HT1080 (cell line): ENCODE measurements at regions not wholly inside any gene's neighbourhood (a gene's known extent, or its start where the extent isn't known, plus 50 kb on each side); places are given as distances from the start of the nearest gene placed in this dataset. TPM values are rescaled to one million over a fixed set of nuclear protein-coding genes. Genes with fewer than 3 reads are reported as not detected.

ENCODE experiments used
- DNase-seq: peaks from one replicate; pipeline ENCODE4 v3.0.0-alpha.2; 2015; ENCODE audit warnings: low read depth
- small RNA-seq: library from RNA; depleted of rRNA; stranded (forward); fragments of <200 nt; gene quantifications from one replicate; pipeline ENCODE3, GENCODE V24; 2014

DNA sequence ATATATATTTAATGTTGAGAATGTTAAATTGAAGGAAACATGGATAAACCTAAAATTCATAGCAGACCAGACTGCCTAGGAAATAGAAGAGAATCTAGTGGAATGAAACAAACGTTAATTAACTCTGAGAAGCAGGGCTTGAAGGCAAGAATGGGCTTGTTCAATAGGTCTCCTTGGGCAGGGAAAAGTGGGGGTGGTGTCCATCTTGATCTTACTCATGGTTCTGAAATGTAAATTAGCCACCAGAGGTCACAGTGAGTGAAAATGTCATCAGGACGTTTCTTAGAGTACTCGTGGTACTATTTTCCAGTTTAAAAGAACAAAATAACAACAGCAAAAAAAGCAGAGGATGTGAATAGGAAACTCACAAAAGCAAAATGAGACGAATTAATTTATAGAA lies 66.8 kb upstream of the BTBD3 start:
- DNase-seq, result peak; percentile 61

DNA sequence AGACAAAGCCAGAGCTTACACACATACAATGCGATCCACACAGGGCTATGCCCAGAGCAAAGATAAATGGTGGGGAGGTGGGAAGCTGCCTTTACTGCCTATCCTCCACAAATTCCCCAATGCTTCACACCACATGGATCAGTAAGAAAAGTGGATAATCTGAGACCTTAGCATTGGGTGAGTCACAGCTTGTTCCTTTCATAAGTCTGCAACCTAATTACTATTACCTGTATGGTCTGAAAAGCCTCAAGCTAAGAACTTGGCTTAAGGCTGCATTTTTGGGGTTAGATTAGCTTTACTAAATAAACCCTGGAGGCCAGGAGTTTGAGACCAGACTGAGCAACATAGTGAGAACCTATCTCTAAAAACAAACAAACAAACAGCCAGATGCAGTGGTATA lies 66.0 kb upstream of the BTBD3 start:
- DNase-seq, result no peak

DNA sequence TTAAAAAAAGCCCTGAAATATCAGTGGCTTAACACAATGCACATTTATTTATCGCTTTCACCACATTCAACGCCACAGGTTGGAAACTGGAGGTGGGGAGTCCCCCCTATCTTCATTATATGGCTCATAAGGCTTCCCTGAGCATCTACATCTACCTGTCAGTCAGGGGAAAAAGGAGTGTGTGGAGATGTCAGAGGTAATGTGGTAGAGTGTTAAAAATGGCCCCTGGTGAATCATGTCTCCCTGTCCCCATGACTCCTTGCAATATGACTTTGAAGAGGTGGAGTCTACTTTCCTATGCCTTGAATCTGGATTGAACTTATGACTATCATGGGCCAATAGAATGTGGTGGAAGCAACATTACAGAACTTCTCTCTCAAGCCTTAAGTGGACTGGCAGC lies 65.5 kb upstream of the BTBD3 start:
- DNase-seq, result peak; percentile 6

DNA sequence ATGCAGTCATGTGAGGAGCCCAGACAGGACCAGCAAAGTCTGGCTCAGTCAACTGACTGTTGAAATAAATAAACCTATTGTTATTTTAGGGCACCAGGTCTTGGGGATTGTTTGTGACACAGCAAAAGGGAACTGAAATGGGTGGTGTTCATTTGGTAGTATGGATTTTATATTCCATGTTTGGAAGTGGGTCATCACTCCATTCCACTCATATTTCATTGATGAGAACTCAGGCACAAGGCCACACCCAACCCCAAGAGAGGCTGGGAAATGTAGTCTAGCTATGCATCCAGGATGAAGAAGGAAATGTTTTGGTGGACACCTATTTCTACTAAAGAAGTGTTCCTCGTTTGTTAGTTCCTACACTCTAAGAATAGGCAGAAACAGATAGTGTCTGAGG lies 64.9 kb upstream of the BTBD3 start:
- DNase-seq, result peak; percentile 70

DNA sequence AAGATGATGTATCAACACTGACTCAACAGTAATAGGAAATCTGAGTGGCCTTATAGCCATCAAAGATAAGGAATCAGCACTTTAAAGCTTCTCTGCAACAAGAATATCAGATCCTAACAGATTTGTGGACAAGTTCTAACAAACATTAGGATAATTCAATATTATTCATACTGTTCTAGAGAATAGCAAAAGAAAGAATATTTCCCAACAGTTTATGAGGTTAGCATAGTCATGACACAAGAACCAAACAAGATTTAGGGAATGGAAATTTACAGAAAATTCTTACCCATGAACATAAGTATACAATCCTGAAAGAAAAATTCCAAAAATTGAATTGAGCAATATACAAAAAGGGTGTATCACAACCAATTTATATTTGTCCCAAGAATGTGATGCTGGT lies 64.3 kb upstream of the BTBD3 start:
- no peak for DNase-seq

DNA sequence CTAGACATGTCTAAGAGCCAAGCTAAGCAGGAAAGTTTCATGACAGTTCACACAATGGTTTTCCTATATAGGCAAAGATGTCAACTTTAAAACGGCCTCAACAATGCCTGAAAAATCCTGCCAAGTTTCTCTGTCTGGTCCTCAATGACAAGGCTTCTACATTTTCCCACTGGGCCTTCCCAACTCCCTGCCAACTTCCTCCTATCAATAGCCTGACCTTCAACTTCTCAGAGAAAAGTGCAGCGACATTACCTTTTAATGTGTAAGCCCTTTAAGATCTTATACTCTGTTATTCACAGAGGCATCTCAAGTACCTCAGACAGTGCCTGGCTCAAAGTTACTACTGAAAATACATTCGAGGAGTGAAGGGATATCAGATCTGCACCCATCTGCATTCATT lies 56.2 kb upstream of the BTBD3 start:
- DNase-seq, result no peak

DNA sequence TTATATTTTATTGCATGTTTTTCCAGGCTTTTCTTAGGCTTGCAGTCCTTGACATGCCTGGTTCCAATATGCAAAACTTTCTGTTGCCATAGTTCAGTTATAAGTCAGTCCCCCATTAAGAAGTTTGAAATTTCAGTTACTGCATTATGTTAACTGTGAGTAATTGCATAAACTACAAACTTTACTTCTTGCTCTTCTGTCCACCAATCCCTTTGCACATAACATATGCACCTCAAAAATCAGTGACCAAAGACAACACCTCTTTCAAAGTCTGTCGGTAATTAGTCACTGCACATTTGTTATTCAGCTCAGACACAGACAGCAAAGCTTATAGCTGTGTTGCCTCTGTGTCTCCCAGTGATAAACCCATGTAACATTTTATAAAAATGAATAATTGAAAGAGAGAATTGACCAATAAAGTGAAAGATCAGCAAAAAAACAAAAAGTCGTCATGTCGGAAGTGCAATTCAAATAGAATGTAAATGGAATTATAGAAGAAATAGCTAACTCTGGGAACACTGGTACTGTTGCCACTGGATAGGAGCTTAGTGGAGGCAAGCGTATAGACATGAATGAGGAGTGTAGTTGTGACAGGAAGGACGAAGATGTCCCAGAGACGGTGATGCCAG lies 50.3 kb upstream of the BTBD3 start:
- peak; percentile 3 for DNase-seq

Small RNA genes in the stretch of these regions (small RNA-seq; reads per million reads assigned to genes)
- gene AL080274.1 (not detected), gene RN7SKP111 (not detected)
